HG03095 (cell line): ENCODE measurements at regions not wholly inside any gene's neighbourhood (a gene's known extent, or its start where the extent isn't known, plus 50 kb on each side); places are given as distances from the start of the nearest gene placed in this dataset.
"Not testable (repeated sequence)": the region's sequence is repeated elsewhere in the genome, so short reads cannot be mapped to it uniquely, and the experiment has no call there.

ENCODE experiments used
- ATAC-seq: cut with Tn5 transposase; IDR thresholded peaks from one replicate; pipeline ENCODE4 v1.9.1; 2021; ENCODE audit warnings: moderate library complexity; ENCODE audit not compliant: unreplicated experiment

GRCh38 chr2:122743021-122743675 is 987.7 kb downstream of the TSN start:
- no peak for ATAC-seq

GRCh38 chr2:122745603-122746002 is 990.2 kb downstream of the TSN start:
- no peak for ATAC-seq

- ATAC-seq = no peak
Observed at GRCh38 chr2:122747670-122748069, 992.2 kb downstream of the TSN start.

GRCh38 chr2:122748552-122749011 is 993.1 kb downstream of the TSN start:
- ATAC-seq = no peak

- ATAC-seq = no peak
Observed at GRCh38 chr2:122749405-122749804, 994.0 kb downstream of the TSN start.

- ATAC-seq = no peak
Observed at GRCh38 chr2:122750095-122750494, 994.6 kb downstream of the TSN start.

GRCh38 chr2:122750808-122751207 is 995.4 kb downstream of the TSN start:
- no peak for ATAC-seq

- ATAC-seq = no peak
Observed at GRCh38 chr2:122753336-122753735, 997.9 kb downstream of the TSN start.

GRCh38 chr2:122754561-122754960 is 999.1 kb downstream of the TSN start:
- no peak for ATAC-seq

GRCh38 chr2:122755281-122755780 is 999.9 kb downstream of the TSN start:
- no peak for ATAC-seq

GRCh38 chr2:122758967-122759366 is 1003.5 kb downstream of the TSN start:
- ATAC-seq = no peak

GRCh38 chr2:122764014-122764413 is 1008.6 kb downstream of the TSN start:
- no peak for ATAC-seq

- ATAC-seq = no peak
Observed at GRCh38 chr2:122780251-122780650, 1024.8 kb downstream of the TSN start.

- ATAC-seq = no peak
Observed at GRCh38 chr2:122794100-122794499, 1038.6 kb downstream of the TSN start.

- no peak for ATAC-seq
Observed at GRCh38 chr2:122795763-122796162, 1040.3 kb downstream of the TSN start.

GRCh38 chr2:122799391-122799790 is 1043.9 kb downstream of the TSN start:
- ATAC-seq = no peak

- ATAC-seq = no peak
Observed at GRCh38 chr2:122800781-122801180, 1045.3 kb downstream of the TSN start.

GRCh38 chr2:122804494-122804893 is 1049.0 kb downstream of the TSN start:
- ATAC-seq = no peak

GRCh38 chr2:122805346-122805745 is 1049.9 kb downstream of the TSN start:
- no peak for ATAC-seq

- no peak for ATAC-seq
Observed at GRCh38 chr2:122808286-122808969, 1053.0 kb downstream of the TSN start.

- ATAC-seq = not testable (repeated sequence)
Observed at GRCh38 chr2:122812214-122812613, 1056.8 kb downstream of the TSN start.

GRCh38 chr2:122815120-122815519 is 1059.7 kb downstream of the TSN start:
- no peak for ATAC-seq
